GM10266 (cell line): ENCODE measurements at regions not wholly inside any gene's neighbourhood (a gene's known extent, or its start where the extent isn't known, plus 50 kb on each side); places are given as distances from the start of the nearest gene placed in this dataset.

Source experiments
- DNase-seq: peaks from one replicate; pipeline ENCODE4 v3.0.0; 2012; ENCODE audit errors: extremely low spot score
- TF ChIP-seq, protein P1 (sequence below): IDR thresholded peaks from 2 replicates; pipeline ENCODE4 v1.5.1; 2012; ENCODE audit warnings: mild to moderate bottlenecking, low read depth; ENCODE audit not compliant: control insufficient read depth, insufficient read depth; ENCODE audit errors: missing control alignments

DNA sequence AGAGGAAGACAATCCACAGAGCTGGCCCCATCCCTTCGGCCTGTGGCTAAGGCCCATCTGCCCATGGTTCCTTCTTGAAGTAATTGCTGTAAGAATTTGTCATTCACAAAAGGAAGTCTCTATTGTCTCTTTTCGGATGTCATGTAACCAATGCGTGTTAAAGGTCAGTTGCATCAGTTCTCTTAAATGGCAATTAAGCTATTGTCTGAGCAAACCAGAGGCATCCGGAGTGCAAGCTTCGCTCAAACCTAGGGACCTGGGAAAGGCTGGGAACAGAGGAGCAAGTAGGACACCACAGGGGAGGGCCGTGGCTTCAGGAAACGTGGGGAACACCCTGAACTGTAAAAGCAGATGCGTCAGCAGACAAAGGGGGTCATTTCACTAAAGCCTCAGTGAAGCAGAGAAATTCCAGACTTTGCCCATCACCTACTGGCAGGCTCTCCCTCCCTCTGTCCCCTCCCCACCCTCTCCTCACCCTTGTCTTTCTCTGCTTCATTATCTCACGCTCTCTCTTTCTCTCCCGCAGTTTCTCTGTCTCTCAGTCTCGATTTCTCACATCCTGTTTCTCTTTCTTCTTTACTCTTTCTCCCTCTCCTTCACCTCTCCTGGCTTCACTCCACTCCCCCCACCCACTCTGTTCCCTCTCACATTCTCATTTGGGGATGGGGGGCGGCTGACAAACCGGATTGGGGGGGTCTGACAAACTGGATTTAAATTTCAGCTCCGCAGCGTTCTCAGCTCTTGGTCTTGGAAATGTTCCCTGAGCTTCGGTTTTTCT is 204.6 kb upstream of the TNP1 start:
- peak; percentile 14 for DNase-seq
- TF ChIP-seq, protein P1, sequence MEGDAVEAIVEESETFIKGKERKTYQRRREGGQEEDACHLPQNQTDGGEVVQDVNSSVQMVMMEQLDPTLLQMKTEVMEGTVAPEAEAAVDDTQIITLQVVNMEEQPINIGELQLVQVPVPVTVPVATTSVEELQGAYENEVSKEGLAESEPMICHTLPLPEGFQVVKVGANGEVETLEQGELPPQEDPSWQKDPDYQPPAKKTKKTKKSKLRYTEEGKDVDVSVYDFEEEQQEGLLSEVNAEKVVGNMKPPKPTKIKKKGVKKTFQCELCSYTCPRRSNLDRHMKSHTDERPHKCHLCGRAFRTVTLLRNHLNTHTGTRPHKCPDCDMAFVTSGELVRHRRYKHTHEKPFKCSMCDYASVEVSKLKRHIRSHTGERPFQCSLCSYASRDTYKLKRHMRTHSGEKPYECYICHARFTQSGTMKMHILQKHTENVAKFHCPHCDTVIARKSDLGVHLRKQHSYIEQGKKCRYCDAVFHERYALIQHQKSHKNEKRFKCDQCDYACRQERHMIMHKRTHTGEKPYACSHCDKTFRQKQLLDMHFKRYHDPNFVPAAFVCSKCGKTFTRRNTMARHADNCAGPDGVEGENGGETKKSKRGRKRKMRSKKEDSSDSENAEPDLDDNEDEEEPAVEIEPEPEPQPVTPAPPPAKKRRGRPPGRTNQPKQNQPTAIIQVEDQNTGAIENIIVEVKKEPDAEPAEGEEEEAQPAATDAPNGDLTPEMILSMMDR: no peak

DNA sequence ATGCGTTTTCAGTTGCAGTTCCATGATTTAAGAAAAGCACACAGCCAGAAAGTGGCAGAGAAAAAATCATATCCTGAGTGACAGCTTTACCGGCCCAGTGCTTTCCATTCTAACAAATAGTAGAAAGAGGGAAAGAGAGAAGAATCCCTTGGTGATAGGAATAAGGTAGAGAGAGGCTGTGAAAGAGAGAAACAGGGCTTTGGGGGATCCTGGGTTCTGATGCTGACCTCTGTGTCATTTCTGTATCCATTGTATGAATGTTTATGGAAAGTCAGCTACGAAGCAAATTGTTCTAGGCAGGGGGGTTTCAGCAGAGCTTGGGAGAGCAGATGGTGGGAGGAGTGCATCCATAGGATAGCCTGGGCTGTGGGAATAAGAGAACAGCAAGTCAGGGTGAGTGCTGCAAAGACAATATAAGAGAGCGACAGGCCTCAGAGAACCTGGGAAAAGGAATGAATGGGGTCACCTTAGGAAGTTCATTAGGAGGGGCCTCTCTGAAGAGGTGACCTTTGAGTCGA is 203.4 kb upstream of the TNP1 start:
- TF ChIP-seq, protein P1: no peak
- no peak for DNase-seq

DNA sequence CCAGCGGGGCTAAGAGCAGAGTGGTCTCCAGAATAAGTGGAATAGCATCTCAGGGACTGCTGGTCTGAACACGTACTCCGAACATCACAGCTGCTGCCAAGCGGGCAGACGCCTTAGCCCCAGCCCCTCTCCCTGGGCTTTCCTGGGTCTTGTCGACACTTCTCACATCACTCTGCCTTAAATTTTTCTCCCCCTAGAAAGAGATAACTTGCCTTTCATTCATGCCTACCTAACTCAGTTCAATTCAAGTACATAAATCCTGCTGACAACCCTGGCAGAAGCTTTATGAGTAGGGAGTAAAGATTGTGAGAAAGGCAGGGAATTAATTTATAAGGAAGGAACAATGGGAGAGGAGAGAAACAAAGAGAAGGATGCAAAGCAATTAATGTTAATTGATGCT is 202.9 kb upstream of the TNP1 start:
- no peak for DNase-seq
- TF ChIP-seq, protein P1: no peak

DNA sequence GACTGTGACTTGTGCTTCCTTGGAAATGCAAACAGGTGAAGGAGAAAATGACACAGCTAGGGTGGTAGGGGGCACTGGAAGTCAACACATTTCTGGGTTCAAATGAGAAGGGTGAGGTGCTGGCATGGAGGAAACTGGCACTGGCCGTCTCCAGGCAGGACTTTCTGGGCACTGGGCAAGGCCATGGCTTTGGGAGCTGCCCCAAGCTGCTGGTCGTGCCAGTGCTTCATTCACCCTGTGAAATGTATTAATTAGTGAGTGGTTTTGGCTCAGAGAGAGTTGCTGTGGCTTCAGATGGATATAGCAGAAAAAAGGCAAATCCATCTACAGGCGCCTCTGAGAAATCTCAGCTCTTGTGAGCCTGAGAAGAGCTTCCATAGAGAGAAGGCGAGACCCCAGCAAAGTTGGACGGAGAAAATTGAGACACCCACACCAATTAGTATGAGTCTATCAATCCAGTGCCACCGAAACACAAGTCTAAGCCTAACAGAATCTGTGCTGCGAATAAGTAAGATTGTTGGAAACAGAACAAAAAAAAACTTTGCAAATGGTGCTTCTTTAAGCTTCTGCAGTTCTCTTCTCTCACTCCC is 202.1 kb upstream of the TNP1 start:
- TF ChIP-seq, protein P1: no peak
- no peak for DNase-seq

DNA sequence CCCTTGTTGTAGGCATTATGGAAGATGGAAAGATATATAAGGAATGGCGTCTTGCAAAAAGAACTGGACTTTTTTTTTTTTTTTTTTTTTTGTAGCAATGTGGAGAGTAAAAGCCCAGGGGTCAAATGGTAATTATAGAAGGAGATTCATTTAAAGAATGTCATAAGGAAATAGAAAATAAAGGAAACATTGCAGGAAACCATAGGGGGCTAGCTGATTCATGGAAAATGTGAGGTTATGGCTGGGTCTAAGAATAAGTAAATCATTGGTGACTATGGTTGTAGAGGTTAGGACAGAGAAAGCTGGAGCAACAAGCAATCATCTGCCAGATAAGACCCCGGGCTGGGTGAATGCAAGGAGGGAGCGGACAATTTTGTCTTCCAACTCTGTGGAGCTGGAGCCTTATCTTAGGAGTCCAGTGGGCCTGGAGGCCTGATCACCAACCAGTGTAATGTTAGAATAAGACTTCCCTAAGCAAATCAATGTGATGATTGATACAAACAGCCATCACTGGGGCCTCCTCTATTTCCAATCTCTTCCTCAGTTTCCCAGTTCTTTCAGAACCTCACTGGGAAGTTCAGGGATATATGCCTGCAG is 201.2 kb upstream of the TNP1 start:
- TF ChIP-seq, protein P1: no peak
- no peak for DNase-seq

DNA sequence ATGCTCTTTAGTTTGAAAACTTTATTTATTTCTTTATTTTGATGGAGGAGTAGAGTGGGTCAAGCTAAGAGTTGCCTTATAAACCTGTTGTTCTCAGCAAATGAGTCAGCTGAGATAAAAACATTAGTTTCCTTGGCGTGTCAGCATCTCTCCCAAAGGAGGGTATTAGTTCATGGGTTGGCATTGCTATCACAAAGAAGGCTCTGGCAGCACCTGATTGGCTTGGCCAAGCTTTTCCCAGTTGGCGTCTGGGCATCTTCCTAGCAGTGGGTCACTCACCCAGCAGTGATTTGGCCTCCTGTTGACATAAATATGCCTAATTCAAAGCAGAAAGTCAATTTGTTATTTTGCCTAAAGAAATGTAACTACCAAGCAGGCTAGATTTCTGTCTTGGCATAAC is 200.7 kb upstream of the TNP1 start:
- TF ChIP-seq, protein P1: no peak

More for the DNA sequence above, 200.7 kb upstream of the TNP1 start:
- no peak for DNase-seq
